ENCODE measurements at regions not wholly inside any gene's neighbourhood (a gene's known extent, or its start where the extent isn't known, plus 50 kb on each side); places are given as distances from the start of the nearest gene placed in this dataset.

- TF ChIP-seq CTCF (IDR thresholded peaks at IDR 0.05) (no peak), EP300 (IDR thresholded peaks at IDR 0.05) (no peak), POLR2A (IDR thresholded peaks at IDR 0.05) (no peak)
Measured at GRCh38 chr5:57324861-57325260, 151.0 kb downstream of the GPBP1 start.

All from ovary (tissue), 3 donors.